Stimulated activated CD8-positive, alpha-beta memory T cell treated with anti-CD3 and anti-CD28 coated beads, Interleukin-2, amount 100 ng/mL, for 1 hour (primary cell): ENCODE measurements at regions not wholly inside any gene's neighbourhood (a gene's known extent, or its start where the extent isn't known, plus 50 kb on each side); places are given as distances from the start of the nearest gene placed in this dataset.

Experiments used
- DNase-seq, 2 donors: peaks; one replicate each; pipeline ENCODE4 v3.0.0-alpha.2; 2020; ENCODE audit warnings: low read depth in 2 of 2

GRCh38 chr7:51802718-51803117 lies 486.1 kb upstream of the COBL start:
- no peak for DNase-seq

GRCh38 chr7:51797371-51797770 lies 480.8 kb upstream of the COBL start:
- DNase-seq = no peak

GRCh38 chr7:51792796-51793195 lies 476.2 kb upstream of the COBL start:
- no peak for DNase-seq

- no peak for DNase-seq
Observed at GRCh38 chr7:51789489-51789888, 472.9 kb upstream of the COBL start.

GRCh38 chr7:51786284-51786683 lies 469.7 kb upstream of the COBL start:
- no peak for DNase-seq

- no peak for DNase-seq
Observed at GRCh38 chr7:51785876-51786275, 469.3 kb upstream of the COBL start.

- no peak for DNase-seq
Observed at GRCh38 chr7:51785171-51785570, 468.6 kb upstream of the COBL start.

- no peak for DNase-seq
Observed at GRCh38 chr7:51783241-51783640, 466.6 kb upstream of the COBL start.

- DNase-seq = no peak
Observed at GRCh38 chr7:51778121-51778520, 461.5 kb upstream of the COBL start.

- DNase-seq = no peak
Observed at GRCh38 chr7:51774178-51774577, 457.6 kb upstream of the COBL start.

- no peak for DNase-seq
Observed at GRCh38 chr7:51772190-51772589, 455.6 kb upstream of the COBL start.

- no peak for DNase-seq
Observed at GRCh38 chr7:51764976-51765375, 448.4 kb upstream of the COBL start.

GRCh38 chr7:51759985-51760384 lies 443.4 kb upstream of the COBL start:
- no peak for DNase-seq

GRCh38 chr7:51757960-51758359 lies 441.4 kb upstream of the COBL start:
- no peak for DNase-seq

- DNase-seq = no peak
Observed at GRCh38 chr7:51732951-51733350, 416.3 kb upstream of the COBL start.

- no peak for DNase-seq
Observed at GRCh38 chr7:51732116-51732515, 415.5 kb upstream of the COBL start.

- no peak for DNase-seq
Observed at GRCh38 chr7:51731075-51731474, 414.5 kb upstream of the COBL start.

- no peak for DNase-seq
Observed at GRCh38 chr7:51727441-51727840, 410.8 kb upstream of the COBL start.

- DNase-seq = no peak
Observed at GRCh38 chr7:51706851-51707250, 390.2 kb upstream of the COBL start.

GRCh38 chr7:51705701-51706100 lies 389.1 kb upstream of the COBL start:
- no peak for DNase-seq

GRCh38 chr7:51702673-51703072 lies 386.1 kb upstream of the COBL start:
- no peak for DNase-seq

GRCh38 chr7:51701935-51702334 lies 385.3 kb upstream of the COBL start:
- DNase-seq = no peak

- no peak for DNase-seq
Observed at GRCh38 chr7:51700593-51701215, 384.1 kb upstream of the COBL start.

GRCh38 chr7:51693258-51693657 lies 376.6 kb upstream of the COBL start:
- DNase-seq = no peak
